ENCODE measurements at regions not wholly inside any gene's neighbourhood (a gene's known extent, or its start where the extent isn't known, plus 50 kb on each side); places are given as distances from the start of the nearest gene placed in this dataset.
A peak's percentile ranks its signal among the peaks of the same experiment; 100 is the strongest.

GRCh38 chr16:51436742-51437141 lies 285.7 kb upstream of the SALL1 start:
- Histone ChIP-seq H3K27me3 (ENCODE audit: control insufficient read depth, insufficient read depth, low read length) (no peaks in the 10 kb centered on the region), H3K9ac (ENCODE audit: low read depth, low read length) (no peak overlapping the region), H3K9me3 (ENCODE audit: control insufficient read depth, insufficient read depth, low read length) (no peaks in the 10 kb centered on the region), H3K4me1 (ENCODE audit: control insufficient read depth, insufficient read depth, low read length) (peaks cover 37% of the 10 kb centered on the region), H3K36me3 (ENCODE audit: control insufficient read depth, insufficient read depth, low read length) (no peaks in the 10 kb centered on the region), H3K4me3 (ENCODE audit: low read depth, low read length) (no peak overlapping the region), H3K27ac (ENCODE audit: low read depth, low read length) (no peak overlapping the region)

DNA sequence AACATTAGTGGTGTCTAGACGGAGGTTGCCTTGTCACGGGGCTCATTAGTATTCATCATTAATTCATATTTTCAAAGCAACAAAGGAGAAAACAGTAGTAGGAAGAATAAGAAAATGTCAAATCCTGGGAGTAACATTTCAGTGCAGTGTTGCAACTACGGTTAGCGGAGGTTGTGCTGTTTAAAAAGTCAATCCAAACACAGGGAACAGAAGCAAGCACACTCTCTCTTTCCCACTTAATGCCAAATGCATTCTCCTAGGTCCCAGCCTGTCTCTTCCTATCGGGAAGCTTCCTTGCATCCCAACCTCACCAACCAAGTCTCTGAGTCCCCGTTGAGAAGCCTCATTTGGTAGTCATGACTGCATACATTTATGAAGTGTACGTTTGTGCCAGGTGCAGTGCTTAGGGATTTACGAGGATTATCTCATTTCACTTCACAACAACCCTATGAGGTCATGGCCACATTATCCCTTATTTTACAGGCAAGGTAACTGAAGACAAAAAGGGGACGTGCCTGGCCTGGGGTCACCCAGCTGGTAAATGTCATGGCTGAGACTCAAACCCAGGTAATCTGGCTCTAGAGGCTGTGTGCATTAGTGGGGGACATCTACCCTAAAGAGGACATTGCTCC lies 283.6 kb upstream of the SALL1 start:
- Histone ChIP-seq H3K9me3 (ENCODE audit: control insufficient read depth, insufficient read depth, low read length) (no peaks in the 10 kb centered on the region), H3K27ac (ENCODE audit: low read depth, low read length) (no peak overlapping the region)

GRCh38 chr16:51433599-51433998 lies 282.5 kb upstream of the SALL1 start:
- no peaks in the 10 kb centered on the region for H3K36me3 ChIP-seq (ENCODE audit: control insufficient read depth, insufficient read depth, low read length)
- no peak overlapping the region for H3K4me3 ChIP-seq (ENCODE audit: low read depth, low read length)
- no peaks in the 10 kb centered on the region for H3K9me3 ChIP-seq (ENCODE audit: control insufficient read depth, insufficient read depth, low read length)
- H3K27me3 ChIP-seq (ENCODE audit: control insufficient read depth, insufficient read depth, low read length), result no peaks in the 10 kb centered on the region
- H3K9ac ChIP-seq (ENCODE audit: low read depth, low read length), result no peak overlapping the region
- H3K4me1 ChIP-seq (ENCODE audit: control insufficient read depth, insufficient read depth, low read length), result peaks cover 10% of the 10 kb centered on the region; the same call in 1 of the 2 replicates
- no peak overlapping the region for H3K27ac ChIP-seq (ENCODE audit: low read depth, low read length)

More for the DNA sequence above, 283.6 kb upstream of the SALL1 start:
- no peaks in the 10 kb centered on the region for H3K27me3 ChIP-seq (ENCODE audit: control insufficient read depth, insufficient read depth, low read length)
- H3K4me1 ChIP-seq (ENCODE audit: control insufficient read depth, insufficient read depth, low read length), result peaks cover 21% of the 10 kb centered on the region
- no peak overlapping the region for H3K4me3 ChIP-seq (ENCODE audit: low read depth, low read length)
- H3K9ac ChIP-seq (ENCODE audit: low read depth, low read length), result no peak overlapping the region
- H3K36me3 ChIP-seq (ENCODE audit: control insufficient read depth, insufficient read depth, low read length), result no peaks in the 10 kb centered on the region

DNA sequence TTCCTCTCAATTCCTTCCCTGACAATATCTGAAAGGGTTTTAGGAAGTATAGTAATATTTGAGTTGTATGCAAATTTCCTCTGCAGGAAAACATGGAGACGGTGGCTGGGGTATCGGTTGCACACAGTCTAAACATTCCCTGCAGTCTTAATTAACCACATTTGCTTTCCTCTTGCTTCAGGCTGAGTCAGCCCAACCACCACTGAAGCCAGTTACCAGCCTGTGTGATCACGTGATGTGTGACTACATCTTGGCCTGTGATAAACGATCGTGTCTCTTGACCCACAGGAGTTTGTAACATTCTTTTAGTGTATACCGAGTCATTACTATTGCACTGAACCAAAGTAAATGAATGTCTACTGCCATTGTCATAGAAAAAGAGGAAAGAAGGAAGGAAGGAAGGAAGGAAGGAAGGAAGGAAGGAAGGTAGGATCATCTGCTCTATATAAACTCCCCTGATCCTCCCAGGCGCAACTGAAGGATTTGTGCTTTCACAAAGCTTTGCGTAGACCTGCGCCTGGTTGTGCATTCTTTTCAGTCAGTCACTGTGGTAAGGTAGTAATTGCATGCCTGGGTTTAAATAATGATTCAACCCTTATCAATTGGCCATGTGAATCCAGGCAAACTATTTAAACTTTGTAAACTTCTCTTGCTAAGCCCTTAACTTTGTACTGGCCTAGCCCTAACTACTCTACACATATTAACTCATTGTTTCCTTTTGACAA lies 280.6 kb upstream of the SALL1 start:
- no peaks in the 10 kb centered on the region for H3K36me3 ChIP-seq (ENCODE audit: control insufficient read depth, insufficient read depth, low read length)
- H3K9me3 ChIP-seq (ENCODE audit: control insufficient read depth, insufficient read depth, low read length), result no peaks in the 10 kb centered on the region
- H3K27me3 ChIP-seq (ENCODE audit: control insufficient read depth, insufficient read depth, low read length), result no peaks in the 10 kb centered on the region
- H3K27ac ChIP-seq (ENCODE audit: low read depth, low read length), result no peak overlapping the region
- H3K4me1 ChIP-seq (ENCODE audit: control insufficient read depth, insufficient read depth, low read length), result peaks cover 7% of the 10 kb centered on the region; the same call in 1 of the 2 replicates
- H3K4me3 ChIP-seq (ENCODE audit: low read depth, low read length), result no peak overlapping the region
- no peak overlapping the region for H3K9ac ChIP-seq (ENCODE audit: low read depth, low read length)

- no peaks in the 10 kb centered on the region for H3K36me3 ChIP-seq (ENCODE audit: control insufficient read depth, insufficient read depth, low read length)
- no peak overlapping the region for H3K27ac ChIP-seq (ENCODE audit: low read depth, low read length)
- H3K4me3 ChIP-seq (ENCODE audit: low read depth, low read length), result no peak overlapping the region
- H3K9me3 ChIP-seq (ENCODE audit: control insufficient read depth, insufficient read depth, low read length), result no peaks in the 10 kb centered on the region
- no peak overlapping the region for H3K9ac ChIP-seq (ENCODE audit: low read depth, low read length)
- no peaks in the 10 kb centered on the region for H3K27me3 ChIP-seq (ENCODE audit: control insufficient read depth, insufficient read depth, low read length)
- H3K4me1 ChIP-seq (ENCODE audit: control insufficient read depth, insufficient read depth, low read length), result peaks cover 16% of the 10 kb centered on the region
These were observed 279.8 kb upstream of the SALL1 start for GRCh38 chr16:51430716-51431369.

DNA sequence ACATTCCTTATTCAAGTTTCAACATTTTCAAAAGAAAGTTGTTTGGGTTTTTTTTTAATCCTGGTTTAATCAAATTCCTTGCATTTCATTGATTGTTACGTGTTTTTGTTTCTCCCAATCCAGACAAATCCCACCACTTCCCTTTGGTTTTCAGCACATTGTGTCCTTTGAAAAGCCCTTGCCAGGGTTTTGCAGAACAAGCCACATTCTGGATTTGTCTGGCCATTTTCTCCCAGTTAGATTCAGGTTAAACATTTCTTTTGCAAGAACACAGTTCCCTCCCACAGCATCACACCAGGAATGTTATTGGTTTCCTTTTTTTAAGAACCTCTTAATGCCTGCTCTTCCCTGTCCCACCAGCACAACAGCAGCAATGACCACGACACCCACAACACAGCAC lies 278.0 kb upstream of the SALL1 start:
- H3K36me3 ChIP-seq (ENCODE audit: control insufficient read depth, insufficient read depth, low read length), result no peaks in the 10 kb centered on the region
- H3K4me1 ChIP-seq (ENCODE audit: control insufficient read depth, insufficient read depth, low read length), result peaks cover 18% of the 10 kb centered on the region
- H3K9ac ChIP-seq (ENCODE audit: low read depth, low read length), result no peak overlapping the region
- no peak overlapping the region for H3K27ac ChIP-seq (ENCODE audit: low read depth, low read length)
- H3K9me3 ChIP-seq (ENCODE audit: control insufficient read depth, insufficient read depth, low read length), result no peaks in the 10 kb centered on the region
- H3K27me3 ChIP-seq (ENCODE audit: control insufficient read depth, insufficient read depth, low read length), result no peaks in the 10 kb centered on the region
- H3K4me3 ChIP-seq (ENCODE audit: low read depth, low read length), result no peak overlapping the region

- H3K36me3 ChIP-seq (ENCODE audit: control insufficient read depth, insufficient read depth, low read length), result no peaks in the 10 kb centered on the region
- H3K9me3 ChIP-seq (ENCODE audit: control insufficient read depth, insufficient read depth, low read length), result no peaks in the 10 kb centered on the region
- H3K4me3 ChIP-seq (ENCODE audit: low read depth, low read length), result no peak overlapping the region
- peaks cover 18% of the 10 kb centered on the region for H3K4me1 ChIP-seq (ENCODE audit: control insufficient read depth, insufficient read depth, low read length)
- no peak overlapping the region for H3K9ac ChIP-seq (ENCODE audit: low read depth, low read length)
- H3K27me3 ChIP-seq (ENCODE audit: control insufficient read depth, insufficient read depth, low read length), result no peaks in the 10 kb centered on the region
- H3K27ac ChIP-seq (ENCODE audit: low read depth, low read length), result no peak overlapping the region
These were observed 276.0 kb upstream of the SALL1 start for GRCh38 chr16:51427085-51427484.

- Histone ChIP-seq H3K36me3 (ENCODE audit: control insufficient read depth, insufficient read depth, low read length) (no peaks in the 10 kb centered on the region), H3K4me1 (ENCODE audit: control insufficient read depth, insufficient read depth, low read length) (peaks cover 16% of the 10 kb centered on the region), H3K4me3 (ENCODE audit: low read depth, low read length) (no peak overlapping the region), H3K27me3 (ENCODE audit: control insufficient read depth, insufficient read depth, low read length) (no peaks in the 10 kb centered on the region), H3K9me3 (ENCODE audit: control insufficient read depth, insufficient read depth, low read length) (no peaks in the 10 kb centered on the region), H3K9ac (ENCODE audit: low read depth, low read length) (no peak overlapping the region), H3K27ac (ENCODE audit: low read depth, low read length) (peak overlapping the region; percentile 60)
These were observed 275.2 kb upstream of the SALL1 start for GRCh38 chr16:51426276-51426675.

GRCh38 chr16:51420247-51420646 lies 269.2 kb upstream of the SALL1 start:
- no peaks in the 10 kb centered on the region for H3K9me3 ChIP-seq (ENCODE audit: control insufficient read depth, insufficient read depth, low read length)
- H3K9ac ChIP-seq (ENCODE audit: low read depth, low read length), result no peak overlapping the region
- H3K4me1 ChIP-seq (ENCODE audit: control insufficient read depth, insufficient read depth, low read length), result no peaks in the 10 kb centered on the region
- no peak overlapping the region for H3K4me3 ChIP-seq (ENCODE audit: low read depth, low read length)
- H3K27ac ChIP-seq (ENCODE audit: low read depth, low read length), result no peak overlapping the region
- no peaks in the 10 kb centered on the region for H3K36me3 ChIP-seq (ENCODE audit: control insufficient read depth, insufficient read depth, low read length)
- H3K27me3 ChIP-seq (ENCODE audit: control insufficient read depth, insufficient read depth, low read length), result no peaks in the 10 kb centered on the region

DNA sequence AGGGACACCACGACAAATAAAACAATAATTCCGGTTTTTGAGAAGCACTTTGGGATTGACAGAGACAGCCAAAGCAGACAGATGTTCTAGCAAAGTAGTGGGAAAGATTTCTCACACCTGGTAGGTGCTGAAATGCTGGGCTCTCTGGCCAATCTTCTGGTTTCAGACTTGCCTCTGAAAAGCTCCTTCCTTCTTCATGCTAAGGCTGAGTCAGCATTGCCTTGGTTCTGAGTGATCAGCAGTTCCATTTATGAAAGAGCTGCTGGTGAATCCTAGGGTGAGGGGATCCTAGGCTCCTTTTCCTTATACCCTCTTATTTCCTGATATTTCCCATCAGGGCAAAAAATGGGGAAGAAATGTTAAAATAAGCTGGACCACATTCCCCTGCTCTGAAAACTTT lies 268.7 kb upstream of the SALL1 start:
- Histone ChIP-seq H3K9me3 (ENCODE audit: control insufficient read depth, insufficient read depth, low read length) (no peaks in the 10 kb centered on the region), H3K4me1 (ENCODE audit: control insufficient read depth, insufficient read depth, low read length) (no peaks in the 10 kb centered on the region), H3K27ac (ENCODE audit: low read depth, low read length) (no peak overlapping the region), H3K27me3 (ENCODE audit: control insufficient read depth, insufficient read depth, low read length) (no peaks in the 10 kb centered on the region), H3K9ac (ENCODE audit: low read depth, low read length) (no peak overlapping the region), H3K4me3 (ENCODE audit: low read depth, low read length) (no peak overlapping the region), H3K36me3 (ENCODE audit: control insufficient read depth, insufficient read depth, low read length) (no peaks in the 10 kb centered on the region)

GRCh38 chr16:51418258-51418657 lies 267.2 kb upstream of the SALL1 start:
- H3K4me1 ChIP-seq (ENCODE audit: control insufficient read depth, insufficient read depth, low read length), result no peaks in the 10 kb centered on the region
- H3K27me3 ChIP-seq (ENCODE audit: control insufficient read depth, insufficient read depth, low read length), result no peaks in the 10 kb centered on the region
- H3K4me3 ChIP-seq (ENCODE audit: low read depth, low read length), result no peak overlapping the region
- H3K9me3 ChIP-seq (ENCODE audit: control insufficient read depth, insufficient read depth, low read length), result no peaks in the 10 kb centered on the region
- no peak overlapping the region for H3K27ac ChIP-seq (ENCODE audit: low read depth, low read length)
- no peaks in the 10 kb centered on the region for H3K36me3 ChIP-seq (ENCODE audit: control insufficient read depth, insufficient read depth, low read length)
- H3K9ac ChIP-seq (ENCODE audit: low read depth, low read length), result no peak overlapping the region

Data from HUES48 (cell line).